Heart left ventricle (tissue), 16 donors: ENCODE measurements at regions not wholly inside any gene's neighbourhood (a gene's known extent, or its start where the extent isn't known, plus 50 kb on each side); places are given as distances from the start of the nearest gene placed in this dataset.

Experiments used
- ATAC-seq, 4 donors: fragments of 200-7000 bp; cut with Tn5 transposase; one replicate each; pipeline ENCODE4 v1.9.1; 2020 to 2022; ENCODE audit warnings: moderate library complexity in 4 of 4, mild to moderate bottlenecking in 3 of 4, moderate number of reproducible peaks in 1 of 4
- DNase-seq, 5 donors: peaks; one replicate each; pipeline ENCODE4 v3.0.0-alpha.2; 2020
- H3K27ac ChIP-seq, 12 donors: fragments of 200-600 bp; sonication (generic) in 4 of 12; one replicate each; pipeline versions ENCODE4 v1.5.0 to v1.8.0; 2016 to 2022; ENCODE audit warnings: mild to moderate bottlenecking in 2 of 12
- H3K27me3 ChIP-seq, 9 donors: fragments of 200-600 bp; sonication (generic) in 2 of 9; one replicate each; pipeline versions ENCODE4 v1.5.1 to v1.8.0; 2016 to 2022; ENCODE audit warnings: mild to moderate bottlenecking in 3 of 9
- H3K36me3 ChIP-seq, 9 donors: fragments of 200-600 bp; sonication (generic) in 2 of 9; one replicate each; pipeline versions ENCODE4 v1.5.0 to v1.8.0; 2018 to 2022; ENCODE audit warnings: mild to moderate bottlenecking in 2 of 9
- H3K4me1 ChIP-seq, 12 donors: fragments of 200-600 bp; sonication (generic) in 4 of 12; one replicate each; pipeline versions ENCODE4 v1.5.0 to v1.8.0; 2016 to 2022; ENCODE audit warnings: mild to moderate bottlenecking in 3 of 12
- H3K4me3 ChIP-seq, 12 donors: fragments of 200-600 bp; sonication (generic) in 4 of 12; one replicate each; pipeline versions ENCODE4 v1.5.0 to v1.8.0; 2017 to 2022; ENCODE audit warnings: mild to moderate bottlenecking in 9 of 12, moderate library complexity in 4 of 12
- H3K9me3 ChIP-seq, 12 donors: fragments of 200-600 bp; sonication (generic) in 4 of 12; one replicate each; pipeline versions ENCODE4 v1.5.0 to v1.8.0; 2016 to 2022; ENCODE audit warnings: mild to moderate bottlenecking in 1 of 12
- POLR2A ChIP-seq, 2 donors: fragments of 450-650 bp; IDR thresholded peaks; one replicate each; pipeline ENCODE4 v1.6.1; 2017; ENCODE audit warnings: antibody characterized with exemption in 2 of 2, mild to moderate bottlenecking in 2 of 2, moderate library complexity in 2 of 2
- WGBS, 4 donors: extraction: QIAGEN DNeasy Blood & Tissue Kit in 2 of 4; methylation state at CpG; one replicate each; pipeline versions ENCODE4 v1.1.5 to v1.1.7; 2013 to 2018; 5-methylcytosine and 5-hydroxymethylcytosine counted together
- intact Hi-C, 10 donors: fragments of 100-400 bp; cut with DNase I; formaldehyde crosslinking; loops; one replicate each; pipeline versions ENCODE4 v1.11.1 to v1.14.2; 2022
- TF ChIP-seq, protein P1 (sequence below), 12 donors: fragments of 200-600 bp; sonication (generic) in 4 of 12; IDR thresholded peaks; one replicate each; pipeline versions ENCODE4 v1.5.0 to v1.8.0; 2018 to 2022; ENCODE audit warnings: antibody characterized with exemption in 12 of 12, mild to moderate bottlenecking in 5 of 12
- donor health status: ischemic (EF 13 %, LVEDD 7.1; RV severe dilation, severe dysfunction).
- donor health status: healthy with polysubstance abuse.
- donor health status: DM: no; HTN: yes; CAD: no.
- donor health status: DM: no; HTN: no; CAD: no.
- donor health status: ischemic (EF 25% LVEDD 6.9; RV normal size, moderate dysfunction).
- donor health status: ischemic (EF 25% LVEDD 5.7; RV mildly dilated, moderate dysfunction).
- donor health status: healthy.
- donor health status: DM: yes; HTN: yes; CAD: no.
- donor health status: ischemic (EF 35%, LVEDD 5.7; RV mildly dilated, moderate dysfunction).
- donor health status: nonischemic (EF 11% LVEDD 7.7; RV severe dilation, severe dysfunction).
- donor health status: DM: yes; HTN: yes; CAD: no.
- donor health status: PGD.
- donor health status: ischemic (EF 29% LVEDD 5.4; RV normal size, mild dysfunction).
- donor health status: nonischemic (EF 23%, LVEDD 6.1; RV moderate dilation, normal function).

DNA sequence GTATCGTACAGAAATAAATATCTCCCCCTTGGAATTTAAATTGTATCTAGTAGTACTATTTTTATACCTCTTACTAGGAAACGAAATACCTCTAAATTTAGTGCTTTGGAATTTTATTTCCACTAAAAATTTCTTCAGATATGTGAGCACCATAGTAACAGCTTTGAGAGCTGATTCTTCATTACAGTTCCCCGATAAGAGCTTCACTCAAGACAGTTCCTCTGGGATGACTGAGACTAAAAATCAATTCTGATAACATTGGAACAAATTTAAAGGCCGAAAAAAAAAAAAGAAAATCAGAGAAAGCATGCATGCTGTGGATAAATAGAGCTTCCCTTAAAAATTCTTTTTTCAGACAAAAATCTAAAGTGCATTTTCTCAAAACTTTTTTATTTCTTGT, 68.5 kb upstream of the MEF2C start:
- intact Hi-C loops, result no loop called here
- no peak for DNase-seq
- no peaks in the 10 kb centered on the region for H3K36me3 ChIP-seq
- no peaks in the 10 kb centered on the region for H3K27me3 ChIP-seq
- no peak for ATAC-seq
- H3K4me3 ChIP-seq, result no peak overlapping the region
- no peaks in the 10 kb centered on the region for H3K9me3 ChIP-seq
- WGBS, 4 donors, result 50 to 58% (median 53%) methylated on average over 4 of the region's 4 CpGs
- no peak overlapping the region for H3K27ac ChIP-seq
- no peak for TF ChIP-seq POLR2A (IDR thresholded peaks at IDR 0.05)
- TF ChIP-seq, protein P1, sequence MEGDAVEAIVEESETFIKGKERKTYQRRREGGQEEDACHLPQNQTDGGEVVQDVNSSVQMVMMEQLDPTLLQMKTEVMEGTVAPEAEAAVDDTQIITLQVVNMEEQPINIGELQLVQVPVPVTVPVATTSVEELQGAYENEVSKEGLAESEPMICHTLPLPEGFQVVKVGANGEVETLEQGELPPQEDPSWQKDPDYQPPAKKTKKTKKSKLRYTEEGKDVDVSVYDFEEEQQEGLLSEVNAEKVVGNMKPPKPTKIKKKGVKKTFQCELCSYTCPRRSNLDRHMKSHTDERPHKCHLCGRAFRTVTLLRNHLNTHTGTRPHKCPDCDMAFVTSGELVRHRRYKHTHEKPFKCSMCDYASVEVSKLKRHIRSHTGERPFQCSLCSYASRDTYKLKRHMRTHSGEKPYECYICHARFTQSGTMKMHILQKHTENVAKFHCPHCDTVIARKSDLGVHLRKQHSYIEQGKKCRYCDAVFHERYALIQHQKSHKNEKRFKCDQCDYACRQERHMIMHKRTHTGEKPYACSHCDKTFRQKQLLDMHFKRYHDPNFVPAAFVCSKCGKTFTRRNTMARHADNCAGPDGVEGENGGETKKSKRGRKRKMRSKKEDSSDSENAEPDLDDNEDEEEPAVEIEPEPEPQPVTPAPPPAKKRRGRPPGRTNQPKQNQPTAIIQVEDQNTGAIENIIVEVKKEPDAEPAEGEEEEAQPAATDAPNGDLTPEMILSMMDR (IDR thresholded peaks at IDR 0.05), result no peak
- peaks cover 0 to 14% (median 3%) of the 10 kb centered on the region in 12 donors for H3K4me1 ChIP-seq

GRCh38 chr5:88948746-88949600, 66.0 kb upstream of the MEF2C start:
- Histone ChIP-seq H3K36me3 (no peaks in the 10 kb centered on the region), H3K9me3 (no peaks in the 10 kb centered on the region), H3K27me3 (no peaks in the 10 kb centered on the region), H3K4me3 (no peak overlapping the region), H3K27ac (no peak overlapping the region), H3K4me1 (peaks cover 0 to 14% (median 3%) of the 10 kb centered on the region in 12 donors)
- intact Hi-C loops, result no loop called here
- no peak for DNase-seq
- ATAC-seq, result no peak
- TF ChIP-seq, protein P1 (IDR thresholded peaks at IDR 0.05), result no peak
- TF ChIP-seq POLR2A (IDR thresholded peaks at IDR 0.05), result no peak
- 84 to 94% (median 89%) methylated on average over 2 of the region's 2 CpGs for WGBS, 4 donors

DNA sequence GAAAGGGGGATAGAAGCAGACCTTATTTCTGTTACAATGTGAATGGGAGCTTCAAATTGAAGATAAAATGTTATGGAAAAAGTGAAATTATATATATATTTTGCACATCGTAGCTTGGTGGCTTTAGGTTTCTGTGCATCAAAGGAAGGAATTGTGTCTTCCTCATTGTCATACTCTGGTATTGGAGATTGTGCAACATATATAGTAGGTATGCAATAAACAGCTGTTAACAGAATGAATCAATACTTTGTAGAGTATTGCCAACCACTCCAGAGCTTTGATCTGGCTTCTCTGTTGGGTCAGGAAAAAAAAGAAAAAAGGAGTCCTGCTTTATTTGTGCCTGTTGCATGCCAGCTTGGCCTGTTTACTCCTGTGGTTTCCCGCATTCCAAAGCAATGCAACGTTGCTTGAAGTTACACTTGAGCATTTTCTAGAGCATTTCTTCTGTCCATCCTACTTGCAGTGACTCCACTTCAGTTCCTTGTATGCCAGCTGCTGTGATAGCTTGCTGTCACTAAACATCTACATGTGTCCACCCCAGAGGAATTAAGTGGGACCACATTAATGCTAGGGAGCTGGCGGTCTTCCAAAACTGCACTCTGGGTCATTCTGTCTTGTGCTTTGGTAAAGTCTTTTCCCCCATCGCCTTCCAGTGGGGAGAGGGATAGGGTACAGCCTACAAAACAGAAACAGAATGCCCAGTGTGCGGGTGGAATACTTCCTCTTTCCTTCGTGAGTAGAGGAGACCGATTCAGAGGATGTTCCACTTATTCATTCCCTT, 62.0 kb upstream of the MEF2C start:
- Histone ChIP-seq H3K27me3 (no peaks in the 10 kb centered on the region), H3K9me3 (no peaks in the 10 kb centered on the region), H3K4me3 (no peak overlapping the region), H3K36me3 (no peaks in the 10 kb centered on the region), H3K27ac (no peak overlapping the region), H3K4me1 (peaks cover 0 to 15% (median 0%) of the 10 kb centered on the region in 12 donors)
- TF ChIP-seq, protein P1 (IDR thresholded peaks at IDR 0.05), result no peak
- TF ChIP-seq POLR2A (IDR thresholded peaks at IDR 0.05), result no peak
- ATAC-seq (no peak), DNase-seq (no peak)
- intact Hi-C loops, result no loop called here
- 86 to 92% (median 89%) methylated on average over 8 of the region's 8 CpGs for WGBS, 4 donors

- no peaks in the 10 kb centered on the region for H3K27me3 ChIP-seq
- WGBS, 4 donors, result 87 to 100% (median 98%) methylated on average over 2 of the region's 2 CpGs
- peak overlapping the region in 1 of 12 donors; percentile 46 for H3K27ac ChIP-seq
- no peak for ATAC-seq
- no peaks in the 10 kb centered on the region for H3K36me3 ChIP-seq
- no peaks in the 10 kb centered on the region for H3K9me3 ChIP-seq
- TF ChIP-seq, protein P1 (IDR thresholded peaks at IDR 0.05), result no peak
- no peak for TF ChIP-seq POLR2A (IDR thresholded peaks at IDR 0.05)
- intact Hi-C loops, result no loop called here
- H3K4me1 ChIP-seq, result peaks cover 0 to 21% (median 0%) of the 10 kb centered on the region in 12 donors
- H3K4me3 ChIP-seq, result no peak overlapping the region
- DNase-seq, result no peak
These were observed 58.6 kb upstream of the MEF2C start for GRCh38 chr5:88941581-88941980.
